BE2C (cell line): ENCODE measurements at regions not wholly inside any gene's neighbourhood (a gene's known extent, or its start where the extent isn't known, plus 50 kb on each side); places are given as distances from the start of the nearest gene placed in this dataset.

Experiments used
- DNase-seq: peaks from one replicate; pipeline ENCODE4 v3.0.0-alpha.2; 2020
- H3K27me3 ChIP-seq: fragments of 250-450 bp; sonication (Bioruptor Pico); 2 replicates; pipeline ENCODE4 v1.5.1; 2020; ENCODE audit warnings: mild to moderate bottlenecking
- H3K36me3 ChIP-seq: fragments of 250-450 bp; sonication (Bioruptor Pico); 2 replicates; pipeline ENCODE4 v1.5.1; 2020; ENCODE audit warnings: mild to moderate bottlenecking
- H3K4me1 ChIP-seq: fragments of 250-450 bp; sonication (Bioruptor Pico); 2 replicates; pipeline ENCODE4 v1.5.1; 2020
- H3K4me3 ChIP-seq: 2 replicates; pipeline ENCODE4 v1.5.1; 2011; ENCODE audit warnings: low read depth, low read length
- H3K9me3 ChIP-seq: fragments of 250-450 bp; sonication (Bioruptor Pico); 2 replicates; pipeline ENCODE4 v1.5.1; 2020
- CTCF ChIP-seq: IDR thresholded peaks from 2 replicates; pipeline ENCODE4 v1.5.1; 2012; ENCODE audit warnings: mild to moderate bottlenecking, low read depth, low read length

GRCh38 chr10:85228726-85229125, 900.3 kb downstream of the CCSER2 start:
- no peak overlapping the region for H3K4me3 ChIP-seq
- no peak for TF ChIP-seq CTCF
- H3K9me3 ChIP-seq = no peaks in the 10 kb centered on the region
- H3K36me3 ChIP-seq = no peaks in the 10 kb centered on the region
- H3K4me1 ChIP-seq = peaks cover 7% of the 10 kb centered on the region; the same call in 1 of the 2 replicates
- no peaks in the 10 kb centered on the region for H3K27me3 ChIP-seq
- DNase-seq = no peak

GRCh38 chr10:85231534-85232270, 903.3 kb downstream of the CCSER2 start:
- DNase-seq = no peak
- H3K36me3 ChIP-seq = no peaks in the 10 kb centered on the region
- peaks cover 7% of the 10 kb centered on the region; the same call in 1 of the 2 replicates for H3K4me1 ChIP-seq
- no peaks in the 10 kb centered on the region for H3K9me3 ChIP-seq
- TF ChIP-seq CTCF = no peak
- no peaks in the 10 kb centered on the region for H3K27me3 ChIP-seq
- no peak overlapping the region for H3K4me3 ChIP-seq

- no peaks in the 10 kb centered on the region for H3K27me3 ChIP-seq
Observed at GRCh38 chr10:85235258-85235657, 906.9 kb downstream of the CCSER2 start.

GRCh38 chr10:85238676-85239075, 910.3 kb downstream of the CCSER2 start:
- no peaks in the 10 kb centered on the region for H3K9me3 ChIP-seq
- H3K36me3 ChIP-seq = no peaks in the 10 kb centered on the region
- no peak for TF ChIP-seq CTCF
- H3K4me3 ChIP-seq = no peak overlapping the region
- DNase-seq = no peak
- H3K4me1 ChIP-seq = no peaks in the 10 kb centered on the region
- H3K27me3 ChIP-seq = no peaks in the 10 kb centered on the region

More at GRCh38 chr10:85235258-85235657, 906.9 kb downstream of the CCSER2 start:
- Histone ChIP-seq H3K4me3 (no peak overlapping the region), H3K36me3 (no peaks in the 10 kb centered on the region), H3K9me3 (no peaks in the 10 kb centered on the region), H3K4me1 (peaks cover 7% of the 10 kb centered on the region; the same call in 1 of the 2 replicates)
- DNase-seq = no peak
- no peak for TF ChIP-seq CTCF

- no peaks in the 10 kb centered on the region for H3K4me1 ChIP-seq
- TF ChIP-seq CTCF = no peak
- H3K36me3 ChIP-seq = no peaks in the 10 kb centered on the region
- H3K4me3 ChIP-seq = no peak overlapping the region
- no peaks in the 10 kb centered on the region for H3K9me3 ChIP-seq
- no peaks in the 10 kb centered on the region for H3K27me3 ChIP-seq
- DNase-seq = no peak
Observed at GRCh38 chr10:85250304-85250703, 921.9 kb downstream of the CCSER2 start.

- H3K9me3 ChIP-seq = no peaks in the 10 kb centered on the region
- H3K4me1 ChIP-seq = no peaks in the 10 kb centered on the region
- H3K4me3 ChIP-seq = no peak overlapping the region
- no peaks in the 10 kb centered on the region for H3K27me3 ChIP-seq
- no peak for TF ChIP-seq CTCF
- DNase-seq = no peak
- no peaks in the 10 kb centered on the region for H3K36me3 ChIP-seq
Observed at GRCh38 chr10:85256481-85256880, 928.1 kb downstream of the CCSER2 start.
